Hepatocyte (in vitro differentiated cells): ENCODE measurements at regions not wholly inside any gene's neighbourhood (a gene's known extent, or its start where the extent isn't known, plus 50 kb on each side); places are given as distances from the start of the nearest gene placed in this dataset.

Experiments
- DNase-seq: peaks from one replicate; pipeline ENCODE4 v3.0.0-alpha.2; 2016; ENCODE audit warnings: low spot score
- H2AFZ ChIP-seq: fragments of 200-600 bp; sonication (generic); 2 replicates; pipeline ENCODE4 v1.6.0; 2016; ENCODE audit warnings: antibody characterized with exemption, mild to moderate bottlenecking
- H3K27ac ChIP-seq: fragments of 200-600 bp; sonication (generic); 2 replicates; pipeline ENCODE4 v1.5.1; 2016; ENCODE audit warnings: mild to moderate bottlenecking
- H3K27me3 ChIP-seq: fragments of 200-600 bp; sonication (generic); 2 replicates; pipeline ENCODE4 v1.6.1; 2016
- H3K36me3 ChIP-seq: fragments of 200-600 bp; sonication (generic); replicated peaks from 2 replicates; pipeline ENCODE4 v1.5.1; 2016; ENCODE audit warnings: low read depth; ENCODE audit not compliant: insufficient read depth
- H3K4me1 ChIP-seq: fragments of 200-600 bp; sonication (generic); 2 replicates; pipeline ENCODE4 v1.5.1; 2016; ENCODE audit warnings: mild to moderate bottlenecking, moderate library complexity; ENCODE audit not compliant: insufficient read depth
- H3K4me2 ChIP-seq: fragments of 200-600 bp; sonication (generic); 2 replicates; pipeline ENCODE4 v1.6.0; 2016
- H3K4me3 ChIP-seq: fragments of 200-600 bp; sonication (generic); 2 replicates; pipeline ENCODE4 v1.5.1; 2016; ENCODE audit warnings: mild to moderate bottlenecking
- H3K79me2 ChIP-seq: fragments of 200-600 bp; sonication (generic); 2 replicates; pipeline ENCODE4 v1.6.0; 2017; ENCODE audit warnings: mild to moderate bottlenecking
- H3K9me2 ChIP-seq: fragments of 200-600 bp; sonication (generic); replicated peaks from 2 replicates; pipeline ENCODE4 v1.6.0; 2017; ENCODE audit warnings: mild to moderate bottlenecking; ENCODE audit not compliant: insufficient read depth
- H3K9me3 ChIP-seq: fragments of 200-600 bp; sonication (generic); 2 replicates; pipeline ENCODE4 v1.5.1; 2016; ENCODE audit warnings: low read depth, mild to moderate bottlenecking
- H4K20me1 ChIP-seq: fragments of 200-600 bp; sonication (generic); 2 replicates; pipeline ENCODE4 v1.6.0; 2016; ENCODE audit warnings: mild to moderate bottlenecking; ENCODE audit not compliant: insufficient read depth, poor library complexity, severe bottlenecking
- EZH2 ChIP-seq: fragments of 200-600 bp; sonication (generic); IDR thresholded peaks from 2 replicates; pipeline ENCODE4 v1.6.1; 2016; ENCODE audit warnings: antibody characterized with exemption, mild to moderate bottlenecking, borderline replicate concordance
- EZH2phosphoT487 ChIP-seq: fragments of 200-600 bp; sonication (generic); IDR thresholded peaks from one replicate; pipeline ENCODE4 v1.6.1; 2018; ENCODE audit warnings: antibody characterized with exemption, mild to moderate bottlenecking, low read depth, moderate library complexity; ENCODE audit not compliant: unreplicated experiment, severe bottlenecking
- WGBS: methylation state at CpG from one replicate; pipeline ENCODE4 v1.1.6; 2016; ENCODE audit warnings: low lambda C conversion rate; ENCODE audit errors: missing lambda C conversion rate; 5-methylcytosine and 5-hydroxymethylcytosine counted together
- TF ChIP-seq, protein P1 (sequence below): fragments of 200-600 bp; sonication (generic); IDR thresholded peaks from 2 replicates; pipeline ENCODE4 v1.5.1; 2016; ENCODE audit warnings: antibody characterized with exemption, mild to moderate bottlenecking; ENCODE audit not compliant: poor library complexity

DNA sequence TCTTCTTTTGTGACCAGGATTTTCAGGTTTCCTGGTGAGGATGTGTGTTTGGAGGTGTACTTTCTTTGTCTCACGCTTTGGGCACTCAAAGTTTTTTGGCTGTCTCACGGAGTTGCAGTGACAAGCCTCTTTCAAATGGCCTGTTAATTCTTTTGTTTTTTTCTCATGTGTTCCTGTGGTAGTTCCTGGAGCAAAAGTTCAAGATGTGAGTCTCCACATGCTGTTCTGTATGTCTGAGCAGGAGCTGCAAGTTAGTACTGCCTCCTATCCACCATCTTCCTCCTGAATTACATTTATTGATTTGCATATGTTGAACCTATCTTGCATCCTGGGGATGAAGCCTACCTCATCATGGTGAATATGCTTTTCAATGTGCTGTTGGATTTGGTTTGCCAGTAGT is 118.5 kb downstream of the VSIG4 start:
- TF ChIP-seq EZH2 (no peak), EZH2phosphoT487 (no peak)
- TF ChIP-seq, protein P1, sequence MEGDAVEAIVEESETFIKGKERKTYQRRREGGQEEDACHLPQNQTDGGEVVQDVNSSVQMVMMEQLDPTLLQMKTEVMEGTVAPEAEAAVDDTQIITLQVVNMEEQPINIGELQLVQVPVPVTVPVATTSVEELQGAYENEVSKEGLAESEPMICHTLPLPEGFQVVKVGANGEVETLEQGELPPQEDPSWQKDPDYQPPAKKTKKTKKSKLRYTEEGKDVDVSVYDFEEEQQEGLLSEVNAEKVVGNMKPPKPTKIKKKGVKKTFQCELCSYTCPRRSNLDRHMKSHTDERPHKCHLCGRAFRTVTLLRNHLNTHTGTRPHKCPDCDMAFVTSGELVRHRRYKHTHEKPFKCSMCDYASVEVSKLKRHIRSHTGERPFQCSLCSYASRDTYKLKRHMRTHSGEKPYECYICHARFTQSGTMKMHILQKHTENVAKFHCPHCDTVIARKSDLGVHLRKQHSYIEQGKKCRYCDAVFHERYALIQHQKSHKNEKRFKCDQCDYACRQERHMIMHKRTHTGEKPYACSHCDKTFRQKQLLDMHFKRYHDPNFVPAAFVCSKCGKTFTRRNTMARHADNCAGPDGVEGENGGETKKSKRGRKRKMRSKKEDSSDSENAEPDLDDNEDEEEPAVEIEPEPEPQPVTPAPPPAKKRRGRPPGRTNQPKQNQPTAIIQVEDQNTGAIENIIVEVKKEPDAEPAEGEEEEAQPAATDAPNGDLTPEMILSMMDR, result no peak
- Histone ChIP-seq H3K9me3 (no peaks in the 10 kb centered on the region), H3K4me1 (no peaks in the 10 kb centered on the region), H2AFZ (no peak overlapping the region), H3K27ac (no peak overlapping the region), H3K4me3 (no peak overlapping the region), H3K27me3 (no peaks in the 10 kb centered on the region), H3K36me3 (no peaks in the 10 kb centered on the region), H4K20me1 (no peaks in the 10 kb centered on the region), H3K4me2 (no peak overlapping the region), H3K9me2 (no peaks in the 10 kb centered on the region), H3K79me2 (no peaks in the 10 kb centered on the region)
- no peak for DNase-seq
- 49% methylated on average over 2 of the region's 2 CpGs for WGBS

GRCh38 chrX:65920620-65921019 is 119.3 kb downstream of the VSIG4 start:
- Histone ChIP-seq H3K9me2 (no peaks in the 10 kb centered on the region), H3K4me2 (no peak overlapping the region), H3K79me2 (no peaks in the 10 kb centered on the region), H4K20me1 (no peaks in the 10 kb centered on the region), H3K27me3 (no peaks in the 10 kb centered on the region), H3K9me3 (no peaks in the 10 kb centered on the region), H2AFZ (no peak overlapping the region), H3K4me3 (no peak overlapping the region), H3K4me1 (no peaks in the 10 kb centered on the region), H3K36me3 (no peaks in the 10 kb centered on the region), H3K27ac (no peak overlapping the region)
- TF ChIP-seq EZH2, result no peak
- TF ChIP-seq, protein P1, result no peak
- no peak for TF ChIP-seq EZH2phosphoT487
- DNase-seq, result no peak
- WGBS, result 0% methylated on average over 1 of the region's 1 CpG

DNA sequence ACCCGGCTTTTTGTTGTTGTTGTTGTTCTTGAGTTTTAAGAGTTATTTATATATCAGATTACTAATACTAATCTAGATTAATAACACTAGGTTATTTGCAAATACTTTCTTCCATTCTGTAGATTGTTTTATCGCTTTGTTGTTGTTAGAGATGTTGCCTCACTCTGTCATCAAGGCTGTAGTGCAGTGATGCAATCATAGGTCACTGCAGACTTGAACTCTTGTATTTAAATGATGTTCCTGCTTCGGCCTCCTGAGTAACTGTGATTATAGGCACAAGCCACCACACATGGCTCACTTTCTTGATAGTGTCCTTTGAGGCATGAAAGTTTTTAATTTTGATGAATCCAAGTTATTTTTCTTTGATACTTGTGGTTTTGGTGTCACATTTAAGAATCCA is 129.0 kb downstream of the VSIG4 start:
- no peaks in the 10 kb centered on the region for H3K36me3 ChIP-seq
- H2AFZ ChIP-seq, result no peak overlapping the region
- no peaks in the 10 kb centered on the region for H3K9me3 ChIP-seq
- H4K20me1 ChIP-seq, result no peaks in the 10 kb centered on the region
- H3K4me2 ChIP-seq, result no peak overlapping the region
- no peaks in the 10 kb centered on the region for H3K4me1 ChIP-seq
- no peak overlapping the region for H3K4me3 ChIP-seq
- WGBS, result 70% methylated on average over 3 of the region's 3 CpGs
- no peaks in the 10 kb centered on the region for H3K9me2 ChIP-seq
- H3K27ac ChIP-seq, result no peak overlapping the region
- H3K79me2 ChIP-seq, result no peaks in the 10 kb centered on the region
- DNase-seq, result no peak
- no peaks in the 10 kb centered on the region for H3K27me3 ChIP-seq
- TF ChIP-seq, protein P1, result no peak
- no peak for TF ChIP-seq EZH2
- TF ChIP-seq EZH2phosphoT487, result no peak

DNA sequence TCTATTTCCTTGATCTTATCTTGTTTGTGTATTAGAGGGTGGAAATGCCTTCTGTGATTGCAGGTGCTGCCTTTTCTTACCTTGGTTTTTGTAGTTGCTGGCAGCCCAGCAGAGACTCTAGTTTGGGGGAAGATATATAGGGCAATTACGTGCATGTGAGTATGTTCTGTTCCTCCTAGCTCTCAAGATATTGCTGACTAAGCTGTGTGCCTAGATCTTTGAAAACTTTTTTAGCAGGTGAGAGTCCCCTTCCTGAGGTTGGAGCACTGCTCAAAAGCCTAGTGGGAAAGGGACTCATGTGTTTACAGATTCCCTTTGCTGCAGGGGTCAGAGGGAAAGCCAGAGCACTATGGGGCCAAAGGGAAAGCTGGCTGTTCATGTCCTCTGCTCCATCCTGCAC is 136.1 kb downstream of the VSIG4 start:
- Histone ChIP-seq H3K4me3 (no peak overlapping the region), H3K79me2 (no peaks in the 10 kb centered on the region), H3K4me2 (no peak overlapping the region), H3K9me3 (no peaks in the 10 kb centered on the region), H4K20me1 (no peaks in the 10 kb centered on the region), H3K9me2 (no peaks in the 10 kb centered on the region), H3K4me1 (no peaks in the 10 kb centered on the region), H2AFZ (no peak overlapping the region), H3K36me3 (no peaks in the 10 kb centered on the region), H3K27ac (no peak overlapping the region), H3K27me3 (no peaks in the 10 kb centered on the region)
- no peak for DNase-seq
- WGBS, result 54% methylated on average over 1 of the region's 1 CpG
- TF ChIP-seq EZH2, result no peak
- TF ChIP-seq, protein P1, result no peak
- TF ChIP-seq EZH2phosphoT487, result no peak
